Skeletal muscle satellite cell (primary cell): ENCODE measurements at regions not wholly inside any gene's neighbourhood (a gene's known extent, or its start where the extent isn't known, plus 50 kb on each side); places are given as distances from the start of the nearest gene placed in this dataset.
"Not testable (repeated sequence)": the region's sequence is repeated elsewhere in the genome, so short reads cannot be mapped to it uniquely, and the experiment has no call there.

ENCODE experiments used
- H3K27me3 ChIP-seq: 2 replicates; pipeline ENCODE4 v1.7.0; 2013; ENCODE audit warnings: low read length; ENCODE audit not compliant: control insufficient read depth, insufficient read depth
- H3K36me3 ChIP-seq: 2 replicates; pipeline ENCODE4 v1.7.0; 2013; ENCODE audit warnings: mild to moderate bottlenecking, control low read depth, low read length; ENCODE audit not compliant: insufficient read depth
- H3K4me1 ChIP-seq: 2 replicates; pipeline ENCODE4 v1.7.0; 2013; ENCODE audit warnings: low read length; ENCODE audit not compliant: control insufficient read depth, insufficient read depth
- H3K4me2 ChIP-seq: 2 replicates; pipeline ENCODE4 v1.7.0; 2013; ENCODE audit warnings: mild to moderate bottlenecking, low read length
- H3K4me3 ChIP-seq: 2 replicates; pipeline ENCODE4 v1.7.0; 2013; ENCODE audit warnings: low read length
- H3K9ac ChIP-seq: 2 replicates; pipeline ENCODE4 v1.7.0; 2013; ENCODE audit warnings: mild to moderate bottlenecking, low read depth, low read length, moderate library complexity
- H3K9me3 ChIP-seq: replicated peaks from 2 replicates; pipeline ENCODE4 v1.7.0; 2013; ENCODE audit warnings: mild to moderate bottlenecking, control low read depth, low read length

DNA sequence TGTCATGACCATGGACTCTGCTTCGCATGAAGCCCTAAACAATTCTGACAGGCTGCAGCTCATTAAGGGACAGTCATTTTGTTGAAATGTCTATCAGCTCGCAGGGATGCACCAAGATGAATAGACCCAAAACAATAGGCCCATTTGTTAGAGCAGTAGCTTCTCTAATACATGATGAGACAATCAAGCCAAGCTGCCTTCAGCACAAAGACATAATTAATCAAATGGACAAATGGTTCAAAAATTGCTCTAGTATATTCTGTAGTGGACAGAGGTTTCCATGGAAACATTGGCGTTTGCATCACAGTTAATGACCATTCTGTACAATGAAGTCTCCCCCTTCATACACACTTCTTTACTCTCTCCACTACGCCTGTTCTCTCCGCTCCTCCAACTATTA lies 274.6 kb downstream of the ANXA1 start:
- Histone ChIP-seq H3K36me3 (no peaks in the 10 kb centered on the region), H3K4me3 (no peak overlapping the region), H3K9ac (no peak overlapping the region), H3K9me3 (no peaks in the 10 kb centered on the region), H3K4me2 (no peak overlapping the region), H3K4me1 (no peaks in the 10 kb centered on the region), H3K27me3 (peaks cover 6% of the 10 kb centered on the region)

DNA sequence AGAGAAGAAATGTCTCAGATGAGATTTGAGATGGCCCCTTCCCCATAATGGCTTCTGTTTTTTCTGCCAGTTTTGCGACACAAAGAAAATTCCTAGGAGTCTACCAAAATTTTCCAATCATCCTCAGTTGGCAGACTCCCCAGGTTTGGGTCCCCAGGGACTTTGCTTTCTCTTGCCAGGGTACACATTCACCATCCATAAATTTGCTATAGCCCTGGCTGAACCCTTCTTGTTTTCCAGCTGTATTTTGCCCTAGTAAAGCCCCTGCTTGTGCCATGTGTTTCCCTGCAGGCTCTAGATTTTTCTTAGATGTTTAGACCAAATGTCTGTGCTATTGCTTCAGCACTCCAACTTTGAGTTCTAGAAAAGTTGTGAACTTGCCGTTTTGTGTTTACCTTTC lies 283.2 kb downstream of the ANXA1 start:
- Histone ChIP-seq H3K36me3 (no peaks in the 10 kb centered on the region), H3K9me3 (no peaks in the 10 kb centered on the region), H3K27me3 (peaks cover 5% of the 10 kb centered on the region), H3K4me3 (no peak overlapping the region), H3K4me1 (no peaks in the 10 kb centered on the region), H3K9ac (no peak overlapping the region), H3K4me2 (no peak overlapping the region)

DNA sequence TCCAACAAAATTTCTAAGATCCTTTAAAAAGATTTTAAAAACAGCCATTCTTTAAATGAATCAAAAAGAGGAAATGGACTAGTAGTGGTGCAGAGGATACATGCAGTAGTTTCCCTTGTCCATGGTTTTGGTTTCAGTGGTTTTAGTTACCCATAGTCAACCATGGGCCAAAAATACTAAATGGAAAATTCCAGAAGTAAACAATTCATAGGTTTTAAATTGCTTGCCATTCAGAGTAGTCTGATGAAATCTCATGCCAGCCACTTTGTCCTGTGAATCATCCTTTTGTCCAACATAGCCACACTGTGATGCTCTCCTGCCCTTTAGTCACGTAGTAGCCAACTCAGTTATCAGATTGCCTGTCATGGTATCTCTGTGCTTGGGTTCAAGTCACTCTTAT lies 286.1 kb downstream of the ANXA1 start:
- peaks cover 5% of the 10 kb centered on the region for H3K27me3 ChIP-seq

DNA sequence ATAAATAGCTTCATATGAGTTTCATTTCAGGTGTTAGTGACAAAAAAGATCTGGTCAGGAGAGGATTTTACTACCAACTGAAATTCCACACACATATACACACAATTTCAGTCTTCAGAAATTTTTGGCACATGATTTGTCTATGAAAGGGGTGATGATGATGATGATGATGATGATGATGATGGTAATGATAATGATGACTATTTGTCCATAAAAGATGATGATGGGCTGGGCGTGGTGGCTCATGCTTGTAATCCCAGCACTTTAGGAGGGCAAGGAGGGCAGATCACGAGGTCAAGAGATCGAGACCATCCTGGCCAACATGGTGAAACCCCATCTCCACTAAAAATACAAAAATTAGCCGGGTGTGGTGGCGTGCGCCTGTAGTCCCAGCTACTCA lies 288.2 kb downstream of the ANXA1 start:
- not testable (repeated sequence) for H3K9me3 ChIP-seq, H3K4me3 ChIP-seq, H3K4me1 ChIP-seq, H3K27me3 ChIP-seq, H3K9ac ChIP-seq, H3K36me3 ChIP-seq, H3K4me2 ChIP-seq

More for the DNA sequence above, 286.1 kb downstream of the ANXA1 start:
- Histone ChIP-seq H3K4me2 (no peak overlapping the region), H3K9ac (no peak overlapping the region), H3K4me3 (no peak overlapping the region), H3K36me3 (no peaks in the 10 kb centered on the region), H3K9me3 (no peaks in the 10 kb centered on the region), H3K4me1 (peaks cover 4% of the 10 kb centered on the region)

DNA sequence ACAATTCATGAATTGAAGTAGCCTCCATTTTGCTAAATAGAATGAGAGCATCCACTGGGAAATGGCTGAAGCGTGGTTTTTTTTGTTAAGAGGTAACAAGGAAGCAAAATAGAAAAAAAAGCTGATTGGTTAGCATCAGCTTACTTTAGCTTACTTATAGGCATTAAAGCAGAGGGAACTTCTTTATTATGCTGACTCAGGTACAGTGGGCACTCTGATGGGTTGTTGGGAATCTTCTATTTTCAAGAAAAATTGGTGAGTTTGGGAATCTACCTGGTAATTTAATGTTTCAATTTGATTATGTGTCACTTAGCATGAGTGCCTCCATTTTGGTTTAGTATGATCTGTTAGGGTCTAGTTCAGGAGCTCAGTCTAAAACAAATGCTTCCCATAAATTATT lies 289.6 kb downstream of the ANXA1 start:
- Histone ChIP-seq H3K9ac (no peak overlapping the region), H3K4me1 (peaks cover 4% of the 10 kb centered on the region), H3K9me3 (no peaks in the 10 kb centered on the region), H3K36me3 (no peaks in the 10 kb centered on the region), H3K4me3 (no peak overlapping the region), H3K4me2 (no peak overlapping the region), H3K27me3 (no peaks in the 10 kb centered on the region)

DNA sequence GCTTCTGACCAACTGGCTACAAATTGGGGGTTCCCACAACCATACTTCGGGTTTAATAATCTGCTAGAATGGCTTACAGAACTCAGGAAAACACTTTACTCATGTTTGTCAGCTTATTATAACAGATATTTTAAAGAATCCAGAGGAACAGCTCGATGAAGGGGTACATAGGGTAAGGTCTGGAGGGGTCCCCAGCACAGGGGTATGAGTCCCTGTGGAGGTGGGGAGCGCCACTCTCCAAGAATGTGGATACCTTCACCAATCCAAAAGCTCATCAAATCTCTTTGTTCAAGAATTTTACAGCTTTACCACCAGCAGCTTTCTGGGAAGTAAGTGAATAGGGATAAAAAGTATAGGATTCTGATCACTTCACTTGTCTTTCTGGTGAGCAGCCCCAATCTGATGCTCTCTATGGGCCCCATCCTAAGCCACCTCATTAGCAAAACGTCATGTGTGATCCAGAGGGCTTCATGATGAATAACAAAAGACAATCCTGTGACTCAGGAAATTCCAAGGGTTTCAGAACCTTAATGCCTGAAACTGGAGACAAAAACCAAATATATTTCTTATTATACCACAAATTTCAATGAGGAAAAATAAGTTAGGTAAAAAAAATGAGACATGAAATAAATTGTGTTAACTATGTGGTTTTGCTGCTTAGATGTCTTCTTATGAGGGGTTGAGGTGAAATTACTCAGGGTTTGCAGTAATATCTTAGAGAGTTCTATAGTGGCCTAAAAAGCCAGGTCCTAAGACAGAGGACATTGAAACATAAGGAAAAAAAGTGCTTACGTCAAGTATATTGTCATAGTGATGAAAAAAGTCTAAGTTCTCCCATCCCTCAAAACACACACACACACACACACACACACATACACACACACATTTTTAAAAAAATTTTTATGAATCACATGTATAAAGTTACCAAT lies 290.5 kb downstream of the ANXA1 start:
- no peaks in the 10 kb centered on the region for H3K27me3 ChIP-seq
- H3K9me3 ChIP-seq, result no peaks in the 10 kb centered on the region
- no peak overlapping the region for H3K9ac ChIP-seq
- no peaks in the 10 kb centered on the region for H3K36me3 ChIP-seq
- H3K4me2 ChIP-seq, result no peak overlapping the region
- no peak overlapping the region for H3K4me3 ChIP-seq
- H3K4me1 ChIP-seq, result peaks cover 4% of the 10 kb centered on the region

DNA sequence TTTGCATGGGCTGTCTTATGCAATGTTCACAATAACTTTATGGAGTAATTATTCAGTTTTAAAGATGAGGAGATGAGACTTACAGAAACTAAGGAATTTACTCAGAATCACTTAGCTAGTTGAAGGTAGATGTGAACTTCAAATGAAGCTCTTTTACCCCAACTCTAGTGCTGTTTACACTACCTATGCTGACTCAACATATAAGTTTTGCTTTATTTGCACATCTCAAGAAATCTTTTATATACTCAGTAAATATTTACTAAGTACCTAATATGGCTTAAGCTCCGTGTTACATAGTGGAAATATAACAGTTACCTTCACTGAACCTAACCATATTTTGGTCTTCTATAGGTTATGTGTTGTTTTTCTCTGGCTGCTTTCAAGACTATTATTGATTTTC lies 293.2 kb downstream of the ANXA1 start:
- H3K4me1 ChIP-seq, result peaks cover 4% of the 10 kb centered on the region
- no peak overlapping the region for H3K4me3 ChIP-seq
- H3K36me3 ChIP-seq, result no peaks in the 10 kb centered on the region
- H3K9ac ChIP-seq, result no peak overlapping the region
- H3K9me3 ChIP-seq, result no peaks in the 10 kb centered on the region
- no peaks in the 10 kb centered on the region for H3K27me3 ChIP-seq
- H3K4me2 ChIP-seq, result no peak overlapping the region

DNA sequence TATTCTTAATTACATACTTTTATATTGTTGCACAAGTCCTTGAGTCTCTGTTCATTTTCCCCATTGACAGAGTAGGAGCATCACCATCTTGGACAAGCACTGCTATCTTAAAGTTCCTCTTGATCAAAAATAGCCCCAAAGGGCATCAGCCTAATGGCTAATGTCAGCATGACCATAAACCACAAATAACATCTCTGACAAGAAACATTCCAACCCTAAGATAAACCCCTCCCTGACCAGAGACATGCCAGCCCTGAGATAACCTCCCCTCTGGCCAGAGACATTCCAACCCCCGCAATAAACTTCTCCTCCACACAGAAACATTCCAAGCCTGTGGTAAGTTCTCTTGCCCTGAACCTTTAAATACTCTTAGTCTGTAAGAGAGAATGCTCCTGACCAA lies 293.7 kb downstream of the ANXA1 start:
- not testable (repeated sequence) for H3K4me2 ChIP-seq, H3K4me1 ChIP-seq, H3K4me3 ChIP-seq, H3K9ac ChIP-seq, H3K9me3 ChIP-seq, H3K27me3 ChIP-seq, H3K36me3 ChIP-seq

DNA sequence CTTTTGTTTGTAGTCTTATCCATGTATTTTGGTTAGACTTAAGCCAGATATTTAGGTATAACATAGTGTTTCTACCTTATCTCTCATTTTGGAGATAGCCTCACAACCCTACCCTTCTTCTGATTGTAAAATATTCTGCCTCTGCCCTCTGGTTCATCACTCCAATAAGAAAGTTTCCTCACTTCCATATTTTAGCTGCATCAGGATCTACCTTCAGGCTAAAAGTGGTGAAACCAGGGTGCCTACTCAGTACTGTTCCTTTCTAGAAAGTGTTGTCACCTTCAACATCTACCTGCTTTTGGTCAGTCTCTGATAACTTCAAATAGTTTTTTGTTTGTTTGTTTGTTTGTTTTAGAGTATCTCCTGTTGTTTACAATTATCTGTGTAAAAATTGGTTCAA lies 294.6 kb downstream of the ANXA1 start:
- Histone ChIP-seq H3K4me2 (no peak overlapping the region), H3K27me3 (no peaks in the 10 kb centered on the region), H3K9ac (no peak overlapping the region), H3K36me3 (no peaks in the 10 kb centered on the region), H3K9me3 (no peaks in the 10 kb centered on the region), H3K4me1 (peaks cover 4% of the 10 kb centered on the region), H3K4me3 (no peak overlapping the region)

DNA sequence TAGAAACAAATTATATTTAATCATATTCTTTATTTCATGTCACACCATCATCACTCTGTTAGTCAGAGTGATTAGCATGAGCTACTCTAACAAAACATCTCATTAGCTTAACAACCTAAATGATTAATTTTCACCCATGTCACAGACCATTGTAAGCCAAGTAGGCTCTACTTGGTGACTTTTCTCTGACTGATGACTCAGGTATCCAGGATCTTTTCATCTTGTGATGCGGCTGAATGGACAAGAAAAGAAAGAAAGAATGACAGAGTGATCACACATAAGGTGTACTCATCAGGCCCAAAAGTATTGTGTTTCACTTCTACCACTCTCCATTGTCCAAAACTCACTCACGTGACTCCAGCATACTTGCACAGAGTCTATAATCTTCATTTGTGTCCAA lies 299.3 kb downstream of the ANXA1 start:
- H3K27me3 ChIP-seq, result no peaks in the 10 kb centered on the region
- no peaks in the 10 kb centered on the region for H3K4me1 ChIP-seq
- H3K36me3 ChIP-seq, result no peaks in the 10 kb centered on the region
- H3K9me3 ChIP-seq, result no peaks in the 10 kb centered on the region
- no peak overlapping the region for H3K4me2 ChIP-seq
- H3K9ac ChIP-seq, result no peak overlapping the region
- no peak overlapping the region for H3K4me3 ChIP-seq

DNA sequence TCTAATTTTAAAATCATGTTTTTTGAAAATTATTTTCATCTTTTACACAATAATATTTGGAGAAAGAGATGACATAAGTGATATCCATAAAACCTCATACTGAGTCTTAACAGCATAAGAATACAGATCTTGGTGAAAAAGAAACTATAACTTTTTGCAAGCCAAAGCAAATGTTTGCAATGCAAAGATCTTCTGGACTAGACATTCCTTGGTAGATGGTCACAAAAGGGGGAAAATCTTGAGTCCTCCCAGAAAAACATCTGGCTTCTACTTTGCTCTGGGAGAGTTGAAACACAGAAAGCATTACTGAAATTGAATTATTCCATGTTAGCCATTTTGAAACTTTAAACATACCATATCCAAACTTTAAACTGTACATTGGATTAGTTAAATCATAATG lies 308.2 kb downstream of the ANXA1 start:
- Histone ChIP-seq H3K9ac (no peak overlapping the region), H3K9me3 (no peaks in the 10 kb centered on the region), H3K4me2 (no peak overlapping the region), H3K36me3 (no peaks in the 10 kb centered on the region), H3K4me3 (no peak overlapping the region), H3K4me1 (no peaks in the 10 kb centered on the region), H3K27me3 (peaks cover 2% of the 10 kb centered on the region)

DNA sequence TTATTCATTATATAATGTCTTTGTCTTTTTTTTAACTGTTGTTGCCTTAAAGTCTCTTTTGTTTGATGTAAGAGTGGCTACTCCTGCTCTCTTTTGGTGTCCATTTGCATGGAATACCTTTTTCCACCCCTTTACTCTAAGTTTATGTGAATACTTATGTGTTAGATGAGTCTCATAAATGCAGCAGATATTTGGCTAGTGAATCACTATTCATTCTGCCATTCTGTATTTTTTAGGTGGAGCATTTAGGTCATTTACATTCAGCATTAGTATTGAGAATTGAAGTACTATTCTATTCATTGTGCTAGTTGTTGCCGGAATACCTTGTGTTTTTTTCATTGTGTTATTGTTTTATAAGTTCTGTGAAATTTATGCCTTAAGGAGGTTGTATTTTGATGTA lies 317.1 kb downstream of the ANXA1 start:
- no peak overlapping the region for H3K4me3 ChIP-seq

More for the DNA sequence above, 317.1 kb downstream of the ANXA1 start:
- H3K9ac ChIP-seq, result no peak overlapping the region
- H3K9me3 ChIP-seq, result no peaks in the 10 kb centered on the region
- no peaks in the 10 kb centered on the region for H3K27me3 ChIP-seq
- H3K36me3 ChIP-seq, result no peaks in the 10 kb centered on the region
- no peak overlapping the region for H3K4me2 ChIP-seq
- H3K4me1 ChIP-seq, result no peaks in the 10 kb centered on the region
